Left forelimb (tissue), 1 donor: ENCODE measurements at regions not wholly inside any gene's neighbourhood (a gene's known extent, or its start where the extent isn't known, plus 50 kb on each side); places are given as distances from the start of the nearest gene placed in this dataset.
"Not testable (repeated sequence)": the region's sequence is repeated elsewhere in the genome, so short reads cannot be mapped to it uniquely, and the experiment has no call there.

ENCODE experiments used
- DNase-seq: peaks from one replicate; pipeline ENCODE4 v3.0.0-alpha.2; 2018; ENCODE audit warnings: low spot score

- no peak for DNase-seq
Observed at GRCh38 chr12:58313091-58313855, 371.9 kb downstream of the ATP23 start.

- DNase-seq = no peak
Observed at GRCh38 chr12:58314610-58315009, 373.2 kb downstream of the ATP23 start.

GRCh38 chr12:58316926-58317325 lies 375.6 kb downstream of the ATP23 start:
- no peak for DNase-seq

GRCh38 chr12:58321414-58321813 lies 380.0 kb downstream of the ATP23 start:
- DNase-seq = no peak

GRCh38 chr12:58323676-58324075 lies 382.3 kb downstream of the ATP23 start:
- DNase-seq = no peak

GRCh38 chr12:58325561-58325960 lies 384.2 kb downstream of the ATP23 start:
- no peak for DNase-seq

GRCh38 chr12:58326534-58326933 lies 385.2 kb downstream of the ATP23 start:
- no peak for DNase-seq

- DNase-seq = not testable (repeated sequence)
Observed at GRCh38 chr12:58336581-58337242, 395.3 kb downstream of the ATP23 start.

- not testable (repeated sequence) for DNase-seq
Observed at GRCh38 chr12:58337539-58337938, 396.2 kb downstream of the ATP23 start.

- no peak for DNase-seq
Observed at GRCh38 chr12:58341791-58342190, 400.4 kb downstream of the ATP23 start.

- DNase-seq = no peak
Observed at GRCh38 chr12:58342736-58343135, 401.4 kb downstream of the ATP23 start.

- DNase-seq = no peak
Observed at GRCh38 chr12:58346032-58346632, 404.8 kb downstream of the ATP23 start.

- no peak for DNase-seq
Observed at GRCh38 chr12:58347188-58347587, 405.8 kb downstream of the ATP23 start.

GRCh38 chr12:58347691-58348090 lies 406.3 kb downstream of the ATP23 start:
- DNase-seq = no peak

GRCh38 chr12:58349161-58349560 lies 407.8 kb downstream of the ATP23 start:
- no peak for DNase-seq

GRCh38 chr12:58356794-58357193 lies 415.4 kb downstream of the ATP23 start:
- no peak for DNase-seq

- no peak for DNase-seq
Observed at GRCh38 chr12:58357511-58357910, 416.1 kb downstream of the ATP23 start.

GRCh38 chr12:58358369-58358768 lies 417.0 kb downstream of the ATP23 start:
- DNase-seq = no peak

- peak; percentile 82 for DNase-seq
Observed at GRCh38 chr12:58359084-58359483, 417.7 kb downstream of the ATP23 start.

GRCh38 chr12:58361056-58361455 lies 419.7 kb downstream of the ATP23 start:
- no peak for DNase-seq

- no peak for DNase-seq
Observed at GRCh38 chr12:58363971-58364370, 422.6 kb downstream of the ATP23 start.

- no peak for DNase-seq
Observed at GRCh38 chr12:58364389-58365086, 423.2 kb downstream of the ATP23 start.

- no peak for DNase-seq
Observed at GRCh38 chr12:58365087-58365390, 423.7 kb downstream of the ATP23 start.
